ENCODE measurements at regions not wholly inside any gene's neighbourhood (a gene's known extent, or its start where the extent isn't known, plus 50 kb on each side); places are given as distances from the start of the nearest gene placed in this dataset.

DNA sequence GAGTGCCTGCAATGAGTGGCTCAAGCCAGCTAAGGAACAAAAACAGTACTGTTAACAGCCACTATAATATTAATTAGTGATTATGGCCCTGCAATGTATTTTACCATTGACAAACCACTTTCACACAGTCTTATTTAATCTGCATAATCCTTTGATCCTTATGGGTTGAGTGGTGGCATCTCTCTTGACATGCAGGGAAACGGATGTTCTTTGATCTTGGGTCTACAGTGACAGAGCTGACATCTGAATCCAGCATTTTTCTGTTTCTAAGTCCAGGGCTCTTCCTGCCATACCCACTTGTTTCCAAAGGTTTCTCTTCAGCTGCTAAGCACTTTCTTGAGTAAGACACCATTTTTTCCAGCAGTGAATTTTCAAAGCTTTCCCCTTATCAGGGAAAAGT lies 277.7 kb upstream of the ROPN1 start:
- FAIRE-seq (no peak), DNase-seq (ENCODE audit: insufficient read length, low spot score) (peak; percentile 38)
- TF ChIP-seq CTCF (IDR thresholded peaks at IDR 0.05; ENCODE audit: insufficient read depth, missing control alignments), result no peak

DNA sequence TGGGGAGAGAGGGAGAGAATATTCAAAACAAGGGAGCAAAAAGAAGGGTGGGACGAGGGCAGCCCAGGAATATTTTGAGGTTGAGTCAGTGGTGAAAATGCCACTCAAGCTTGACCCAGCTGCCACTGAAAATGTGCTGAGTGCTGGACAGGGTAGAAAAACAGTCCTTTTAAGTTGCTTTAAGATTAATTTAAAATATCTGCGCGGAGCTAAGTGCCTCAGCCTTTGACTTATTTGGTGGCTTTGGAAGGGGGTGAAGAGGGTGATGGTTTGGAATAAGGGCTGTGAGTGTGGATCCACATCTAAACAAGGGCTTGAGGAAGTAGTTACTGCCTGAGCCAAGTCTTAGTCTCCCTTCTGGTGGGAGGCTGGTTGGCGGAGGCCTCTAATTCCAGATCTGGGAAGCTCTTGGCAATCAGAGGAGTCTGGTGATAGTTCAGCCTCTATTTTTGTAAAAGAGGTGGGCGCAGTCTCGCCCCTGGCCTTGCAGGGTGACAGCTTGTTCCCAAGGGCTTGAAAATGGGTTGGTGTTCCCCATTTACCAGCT lies 280.8 kb upstream of the ROPN1 start:
- FAIRE-seq (no peak), DNase-seq (ENCODE audit: insufficient read length, low spot score) (no peak)
- TF ChIP-seq CTCF (IDR thresholded peaks at IDR 0.05; ENCODE audit: insufficient read depth, missing control alignments), result no peak

DNA sequence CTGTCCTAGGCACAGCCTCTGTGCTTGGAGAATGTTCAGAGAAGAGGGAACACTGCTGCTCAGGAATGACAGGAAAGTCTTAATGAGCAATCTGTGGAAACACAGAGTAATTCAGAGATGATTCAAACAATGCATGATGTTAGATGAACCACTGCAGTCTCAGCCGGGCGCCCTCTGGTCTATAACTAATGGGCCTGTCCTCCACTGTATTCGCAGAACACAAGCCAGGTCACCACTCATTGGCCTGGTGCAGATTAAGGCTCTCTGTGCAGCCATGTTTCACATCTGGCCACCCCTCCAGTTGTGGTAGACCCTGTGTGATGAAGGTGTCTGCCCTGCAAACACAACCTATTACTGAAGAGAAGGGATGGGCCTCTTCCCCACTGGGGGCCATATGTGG lies 281.7 kb upstream of the ROPN1 start:
- FAIRE-seq (no peak), DNase-seq (ENCODE audit: insufficient read length, low spot score) (no peak)
- no peak for TF ChIP-seq CTCF (IDR thresholded peaks at IDR 0.05; ENCODE audit: insufficient read depth, missing control alignments)

DNA sequence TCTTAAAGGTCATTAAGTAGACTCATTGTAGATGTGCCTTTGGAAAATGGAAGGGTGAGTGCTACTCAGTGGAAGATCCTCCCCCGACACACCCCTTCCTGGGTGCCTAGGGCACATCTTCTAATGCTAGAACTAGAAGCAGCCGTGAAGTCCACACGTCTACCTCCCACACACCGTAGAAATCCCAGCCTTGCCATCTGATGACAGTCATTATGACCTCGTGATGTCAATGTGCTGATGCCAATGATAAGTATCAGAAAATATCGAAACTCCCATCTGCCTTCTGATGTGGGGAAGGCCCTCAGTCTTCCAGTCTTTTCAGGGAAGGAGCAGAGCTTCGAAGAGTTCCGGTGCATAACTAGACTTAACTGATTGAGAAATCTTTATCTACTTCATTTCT lies 282.1 kb upstream of the ROPN1 start:
- DNase-seq (ENCODE audit: insufficient read length, low spot score) (no peak), FAIRE-seq (no peak)
- no peak for TF ChIP-seq CTCF (IDR thresholded peaks at IDR 0.05; ENCODE audit: insufficient read depth, missing control alignments)

DNA sequence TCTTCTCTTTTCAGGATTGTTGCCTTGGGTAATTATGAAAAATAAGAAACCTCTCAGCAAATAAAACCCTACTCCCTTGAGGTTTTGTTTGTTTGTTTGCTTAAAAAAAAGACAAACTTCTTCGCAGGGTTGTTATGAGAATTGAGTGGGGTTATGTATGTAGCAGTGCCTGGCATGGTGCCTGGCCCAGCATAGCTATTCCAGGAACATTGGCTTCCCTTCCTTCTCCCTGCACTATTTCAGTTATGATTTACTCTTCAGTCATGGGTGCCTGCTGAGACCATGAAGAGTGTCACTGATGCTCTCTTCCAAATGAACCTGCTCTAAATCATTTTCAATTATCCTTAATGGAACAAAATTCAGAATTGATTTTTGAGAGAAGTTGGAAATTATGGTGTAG lies 283.5 kb upstream of the ROPN1 start:
- no peak for DNase-seq (ENCODE audit: insufficient read length, low spot score)
- no peak for FAIRE-seq
- TF ChIP-seq CTCF (IDR thresholded peaks at IDR 0.05; ENCODE audit: insufficient read depth, missing control alignments), result no peak

DNA sequence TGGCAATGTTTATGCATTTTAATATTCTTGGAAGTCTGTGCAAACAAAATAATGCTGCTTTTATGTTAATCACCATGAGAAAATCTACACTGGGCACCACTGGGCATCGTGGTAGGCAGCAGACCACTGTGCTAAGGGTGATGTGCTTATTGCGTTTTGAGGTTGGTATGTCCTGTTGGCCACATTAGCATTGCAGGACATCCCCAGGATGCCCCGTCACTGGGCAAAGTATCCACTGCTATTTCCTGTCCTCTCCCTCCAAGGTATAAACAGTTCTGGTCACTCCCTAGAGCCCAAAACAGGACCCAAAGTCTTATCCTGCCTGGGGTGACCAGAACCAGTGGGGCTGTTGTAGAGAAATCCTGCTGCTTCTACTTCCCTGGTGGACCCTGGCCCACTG lies 284.2 kb upstream of the ROPN1 start:
- no peak for DNase-seq (ENCODE audit: insufficient read length, low spot score)
- TF ChIP-seq CTCF (IDR thresholded peaks at IDR 0.05; ENCODE audit: insufficient read depth, missing control alignments), result no peak
- no peak for FAIRE-seq

DNA sequence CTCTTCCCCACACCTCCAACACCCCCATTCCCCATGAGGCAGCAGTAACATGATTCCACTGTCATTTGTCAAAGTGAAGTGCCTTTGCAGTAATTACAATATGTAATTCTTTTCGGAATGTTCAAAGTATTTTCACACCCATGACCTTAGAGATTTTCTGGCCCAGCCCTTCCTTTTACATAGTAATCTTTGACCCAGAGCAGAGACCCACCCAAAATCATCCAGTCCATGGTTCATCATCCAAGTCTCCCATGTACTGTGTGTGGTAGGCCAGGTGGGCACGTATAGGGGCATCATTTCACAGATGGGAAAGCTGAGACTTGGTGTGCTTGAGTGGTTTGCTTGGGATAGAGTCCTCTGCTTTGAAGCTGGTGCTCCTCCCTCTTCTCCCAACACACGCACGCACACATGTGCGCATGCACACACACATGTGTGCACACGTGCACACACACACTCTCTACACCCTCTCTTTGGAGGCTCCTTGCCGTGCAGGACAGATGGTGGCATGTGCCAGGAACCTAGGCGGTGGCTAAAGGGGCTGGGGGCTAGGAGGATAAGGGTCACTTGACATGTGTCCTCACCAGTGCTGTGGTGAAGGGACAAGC lies 284.7 kb upstream of the ROPN1 start:
- no peak for DNase-seq (ENCODE audit: insufficient read length, low spot score)
- TF ChIP-seq CTCF (IDR thresholded peaks at IDR 0.05; ENCODE audit: insufficient read depth, missing control alignments), result no peak
- FAIRE-seq, result no peak

All from D721Med (cell line).